ENCODE measurements at regions not wholly inside any gene's neighbourhood (a gene's known extent, or its start where the extent isn't known, plus 50 kb on each side); places are given as distances from the start of the nearest gene placed in this dataset.
"Not testable (repeated sequence)": the region's sequence is repeated elsewhere in the genome, so short reads cannot be mapped to it uniquely, and the experiment has no call there.

- no peak overlapping the region for H3K4me3 ChIP-seq (ENCODE audit: low read length)
- no peak for TF ChIP-seq ZNF274 (IDR thresholded peaks at IDR 0.05; ENCODE audit: low read depth, low read length)
Measured at GRCh38 chr10:28733245-28733644, 55.9 kb downstream of the BAMBI start.

GRCh38 chr10:28733647-28734046 lies 56.3 kb downstream of the BAMBI start:
- no peak overlapping the region for H3K4me3 ChIP-seq (ENCODE audit: low read length)
- TF ChIP-seq ZNF274 (IDR thresholded peaks at IDR 0.05; ENCODE audit: low read depth, low read length): no peak

- no peak overlapping the region for H3K4me3 ChIP-seq (ENCODE audit: low read length)
- TF ChIP-seq ZNF274 (IDR thresholded peaks at IDR 0.05; ENCODE audit: low read depth, low read length): no peak
Measured at GRCh38 chr10:28734938-28735759, 57.8 kb downstream of the BAMBI start.

- TF ChIP-seq ZNF274 (IDR thresholded peaks at IDR 0.05; ENCODE audit: low read depth, low read length): no peak
- H3K4me3 ChIP-seq (ENCODE audit: low read length): no peak overlapping the region
Measured at GRCh38 chr10:28737096-28737495, 59.8 kb downstream of the BAMBI start.

GRCh38 chr10:28738200-28738599 lies 60.9 kb downstream of the BAMBI start:
- no peak for TF ChIP-seq ZNF274 (IDR thresholded peaks at IDR 0.05; ENCODE audit: low read depth, low read length)
- no peak overlapping the region for H3K4me3 ChIP-seq (ENCODE audit: low read length)

GRCh38 chr10:28743576-28743975 lies 66.3 kb downstream of the BAMBI start:
- no peak for TF ChIP-seq ZNF274 (IDR thresholded peaks at IDR 0.05; ENCODE audit: low read depth, low read length)
- H3K4me3 ChIP-seq (ENCODE audit: low read length): no peak overlapping the region

GRCh38 chr10:28744069-28744768 lies 66.9 kb downstream of the BAMBI start:
- no peak for TF ChIP-seq ZNF274 (IDR thresholded peaks at IDR 0.05; ENCODE audit: low read depth, low read length)
- no peak overlapping the region for H3K4me3 ChIP-seq (ENCODE audit: low read length)

- no peak overlapping the region for H3K4me3 ChIP-seq (ENCODE audit: low read length)
- TF ChIP-seq ZNF274 (IDR thresholded peaks at IDR 0.05; ENCODE audit: low read depth, low read length): no peak
Measured at GRCh38 chr10:28754930-28755718, 77.8 kb downstream of the BAMBI start.

- no peak for TF ChIP-seq ZNF274 (IDR thresholded peaks at IDR 0.05; ENCODE audit: low read depth, low read length)
- H3K4me3 ChIP-seq (ENCODE audit: low read length): no peak overlapping the region
Measured at GRCh38 chr10:28761084-28761846, 83.9 kb downstream of the BAMBI start.

- no peak overlapping the region for H3K4me3 ChIP-seq (ENCODE audit: low read length)
- no peak for TF ChIP-seq ZNF274 (IDR thresholded peaks at IDR 0.05; ENCODE audit: low read depth, low read length)
Measured at GRCh38 chr10:28763471-28764170, 86.3 kb downstream of the BAMBI start.

GRCh38 chr10:28765641-28766040 lies 88.3 kb downstream of the BAMBI start:
- no peak overlapping the region for H3K4me3 ChIP-seq (ENCODE audit: low read length)
- TF ChIP-seq ZNF274 (IDR thresholded peaks at IDR 0.05; ENCODE audit: low read depth, low read length): no peak

GRCh38 chr10:28768227-28768626 lies 90.9 kb downstream of the BAMBI start:
- TF ChIP-seq ZNF274 (IDR thresholded peaks at IDR 0.05; ENCODE audit: low read depth, low read length): no peak
- H3K4me3 ChIP-seq (ENCODE audit: low read length): no peak overlapping the region

- no peak for TF ChIP-seq ZNF274 (IDR thresholded peaks at IDR 0.05; ENCODE audit: low read depth, low read length)
- H3K4me3 ChIP-seq (ENCODE audit: low read length): no peak overlapping the region
Measured at GRCh38 chr10:28769091-28769604, 91.8 kb downstream of the BAMBI start.

GRCh38 chr10:28771580-28772090 lies 94.3 kb downstream of the BAMBI start:
- not testable (repeated sequence) for H3K4me3 ChIP-seq (ENCODE audit: low read length)
